Vagina (tissue), 2 donors: ENCODE measurements at regions not wholly inside any gene's neighbourhood (a gene's known extent, or its start where the extent isn't known, plus 50 kb on each side); places are given as distances from the start of the nearest gene placed in this dataset.

Source experiments
- POLR2A ChIP-seq, 2 donors: fragments of 450-650 bp; IDR thresholded peaks; one replicate each; pipeline ENCODE4 v1.6.1; 2017; ENCODE audit warnings: antibody characterized with exemption in 2 of 2, mild to moderate bottlenecking in 2 of 2, moderate library complexity in 2 of 2
- POLR2AphosphoS5 ChIP-seq, 2 donors: sonication (generic); formaldehyde crosslinking; IDR thresholded peaks; one replicate each; pipeline ENCODE4 v1.9.0; 2017; ENCODE audit warnings: antibody characterized with exemption in 2 of 2, mild to moderate bottlenecking in 2 of 2, low read depth in 1 of 2; ENCODE audit not compliant: insufficient read depth in 1 of 2
- TF ChIP-seq, protein P1 (sequence below), 3 experiments: fragments of 450-650 bp in 2 of 3; fragments of 200-600 bp in 1 of 3; sonication (generic) in 1 of 3; IDR thresholded peaks; one replicate each; pipeline ENCODE4 v1.5.1; 2017 to 2019; ENCODE audit warnings: antibody characterized with exemption in 3 of 3, mild to moderate bottlenecking in 2 of 3, moderate library complexity in 2 of 3

DNA sequence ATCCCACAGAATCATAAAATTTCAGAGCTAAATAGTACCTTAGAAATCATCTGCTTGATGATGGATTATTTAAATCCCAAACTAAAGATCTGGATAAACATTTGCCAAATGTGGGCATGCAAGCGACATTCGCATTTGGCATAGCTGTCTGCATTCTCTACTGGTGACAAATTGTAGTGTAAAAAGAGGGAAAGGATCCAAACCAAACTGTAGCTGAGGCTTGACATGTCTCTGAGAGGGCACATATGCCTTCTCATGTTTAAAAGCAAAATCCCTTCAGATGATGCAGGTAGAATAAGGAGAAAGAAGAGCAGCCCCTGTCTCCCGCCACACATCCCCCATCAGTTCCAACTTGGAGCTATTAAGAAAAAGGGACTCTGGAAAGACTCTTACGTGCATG is 257.5 kb upstream of the MTNR1B start:
- TF ChIP-seq POLR2A (IDR thresholded peaks at IDR 0.05) (no peak), POLR2AphosphoS5 (IDR thresholded peaks at IDR 0.05; ENCODE audit: insufficient read depth in 1 of 2, low read depth in 1 of 2) (no peak)
- TF ChIP-seq, protein P1, sequence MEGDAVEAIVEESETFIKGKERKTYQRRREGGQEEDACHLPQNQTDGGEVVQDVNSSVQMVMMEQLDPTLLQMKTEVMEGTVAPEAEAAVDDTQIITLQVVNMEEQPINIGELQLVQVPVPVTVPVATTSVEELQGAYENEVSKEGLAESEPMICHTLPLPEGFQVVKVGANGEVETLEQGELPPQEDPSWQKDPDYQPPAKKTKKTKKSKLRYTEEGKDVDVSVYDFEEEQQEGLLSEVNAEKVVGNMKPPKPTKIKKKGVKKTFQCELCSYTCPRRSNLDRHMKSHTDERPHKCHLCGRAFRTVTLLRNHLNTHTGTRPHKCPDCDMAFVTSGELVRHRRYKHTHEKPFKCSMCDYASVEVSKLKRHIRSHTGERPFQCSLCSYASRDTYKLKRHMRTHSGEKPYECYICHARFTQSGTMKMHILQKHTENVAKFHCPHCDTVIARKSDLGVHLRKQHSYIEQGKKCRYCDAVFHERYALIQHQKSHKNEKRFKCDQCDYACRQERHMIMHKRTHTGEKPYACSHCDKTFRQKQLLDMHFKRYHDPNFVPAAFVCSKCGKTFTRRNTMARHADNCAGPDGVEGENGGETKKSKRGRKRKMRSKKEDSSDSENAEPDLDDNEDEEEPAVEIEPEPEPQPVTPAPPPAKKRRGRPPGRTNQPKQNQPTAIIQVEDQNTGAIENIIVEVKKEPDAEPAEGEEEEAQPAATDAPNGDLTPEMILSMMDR (IDR thresholded peaks at IDR 0.05) = no peak
